D341Med (cell line): ENCODE measurements at regions not wholly inside any gene's neighbourhood (a gene's known extent, or its start where the extent isn't known, plus 50 kb on each side); places are given as distances from the start of the nearest gene placed in this dataset.

Experiments used
- DNase-seq: peaks from one replicate; pipeline ENCODE4 v3.0.0; 2012; ENCODE audit warnings: low spot score

DNA sequence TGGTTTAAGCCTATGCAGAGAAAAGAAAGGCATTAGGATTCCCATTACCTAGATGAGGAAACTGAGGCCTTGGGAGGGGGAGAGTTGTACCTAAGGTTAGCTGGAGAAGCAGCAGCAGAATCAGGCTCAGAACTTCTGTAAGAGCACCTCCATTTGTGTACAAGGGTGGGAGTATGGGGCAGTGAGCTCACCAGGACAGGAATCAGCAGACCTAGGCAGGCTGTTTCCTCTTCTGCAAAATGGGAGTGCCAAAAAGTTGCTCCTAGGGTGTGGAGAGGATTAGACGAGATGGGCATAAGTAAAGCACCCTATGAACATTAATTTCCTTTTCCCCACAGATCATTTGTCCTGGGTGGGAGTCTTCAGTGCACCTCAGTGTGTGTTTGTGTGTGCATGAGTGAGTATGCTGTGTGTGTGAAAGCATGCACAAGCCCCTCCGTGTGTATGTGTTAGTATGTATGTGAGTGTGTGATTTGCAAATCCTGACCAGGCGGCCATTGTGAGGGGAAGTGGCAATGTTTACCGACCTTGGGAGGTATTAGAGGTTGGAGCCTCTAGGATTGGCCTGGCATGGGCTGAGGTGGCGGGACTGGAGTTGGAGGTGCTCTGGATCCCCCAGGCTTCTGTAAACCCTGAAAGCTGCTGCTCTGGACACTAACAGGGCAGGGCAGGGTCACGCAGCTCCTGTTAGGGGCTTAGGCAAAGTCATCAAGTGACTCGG lies 78.8 kb downstream of the VEGFA start:
- DNase-seq = no peak

DNA sequence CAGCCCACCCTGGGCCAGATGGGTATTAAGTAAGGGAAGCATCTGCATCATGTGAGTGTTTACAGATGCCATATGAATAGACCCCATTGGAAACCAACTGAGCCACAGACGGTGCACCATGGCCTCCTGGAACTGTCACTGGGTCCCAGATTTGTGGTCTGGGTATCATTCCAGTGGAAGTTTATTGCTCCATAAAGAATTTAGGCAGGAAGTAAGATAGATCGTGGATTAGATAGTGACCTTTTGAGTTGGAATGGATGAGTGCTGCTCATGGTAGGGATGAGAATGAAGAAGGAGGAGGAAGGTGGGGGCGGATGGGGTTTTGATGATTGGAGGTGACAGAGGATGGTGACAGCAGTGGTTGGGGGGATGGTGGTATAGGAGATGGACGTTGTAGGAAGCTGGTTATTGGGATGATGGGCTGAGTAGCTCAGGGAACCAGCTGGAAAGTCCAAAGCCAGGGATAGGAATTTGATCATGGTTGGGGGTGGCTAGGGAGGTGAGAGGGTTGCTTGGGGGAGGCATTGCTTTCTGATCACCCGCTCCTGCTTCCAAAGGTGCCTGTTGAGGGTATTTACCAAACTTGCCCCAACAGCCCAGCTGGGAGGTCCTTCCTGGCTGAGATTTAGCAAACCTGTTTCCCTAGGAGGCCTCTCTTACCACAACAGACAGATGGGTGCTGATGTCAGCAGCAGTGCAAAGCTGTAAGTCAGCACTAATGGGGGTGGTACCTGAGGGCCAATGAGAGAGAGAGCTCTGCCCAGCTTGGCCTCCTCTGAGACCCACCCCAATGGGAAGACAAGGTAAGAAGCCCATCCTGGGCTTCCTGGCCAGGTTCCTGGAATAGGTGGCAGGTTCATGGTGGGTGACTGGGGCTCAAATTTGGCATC lies 78.0 kb downstream of the VEGFA start:
- DNase-seq = no peak

DNA sequence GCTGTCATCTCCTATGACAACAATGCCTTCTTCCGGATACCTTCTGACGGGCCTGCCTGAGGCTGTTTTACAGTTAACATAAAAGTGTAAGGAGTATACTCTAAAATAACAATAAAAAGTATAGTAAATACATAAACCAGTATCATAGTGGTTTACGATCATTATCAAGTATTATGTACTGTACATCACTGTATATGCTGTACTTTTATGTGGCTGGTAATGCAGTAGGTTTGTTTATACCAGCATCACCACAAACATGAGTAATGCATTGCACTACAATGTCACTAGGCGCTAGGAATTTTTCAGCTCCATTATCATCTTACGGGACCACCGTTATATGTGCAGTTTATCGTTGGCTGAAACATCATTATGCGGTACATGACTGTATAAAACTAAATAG lies 76.5 kb downstream of the VEGFA start:
- DNase-seq = no peak

DNA sequence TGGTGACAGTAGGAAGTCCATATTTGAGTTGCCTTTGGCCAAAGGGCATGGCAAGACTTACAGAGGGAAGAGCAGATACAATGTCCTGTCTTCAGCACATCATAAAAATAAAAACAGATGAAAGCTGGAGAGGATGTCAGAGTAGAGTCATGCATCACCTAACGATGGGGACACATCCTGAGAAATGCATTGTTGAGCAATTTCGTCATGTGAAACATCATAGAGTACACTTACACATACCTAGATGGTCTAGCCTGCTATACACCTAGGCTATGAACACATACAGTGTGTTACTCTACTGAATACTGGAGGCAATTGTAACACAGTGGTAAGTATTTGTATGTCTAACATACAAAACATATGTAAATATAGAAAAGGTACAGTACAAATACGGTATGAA lies 75.6 kb downstream of the VEGFA start:
- DNase-seq = no peak

DNA sequence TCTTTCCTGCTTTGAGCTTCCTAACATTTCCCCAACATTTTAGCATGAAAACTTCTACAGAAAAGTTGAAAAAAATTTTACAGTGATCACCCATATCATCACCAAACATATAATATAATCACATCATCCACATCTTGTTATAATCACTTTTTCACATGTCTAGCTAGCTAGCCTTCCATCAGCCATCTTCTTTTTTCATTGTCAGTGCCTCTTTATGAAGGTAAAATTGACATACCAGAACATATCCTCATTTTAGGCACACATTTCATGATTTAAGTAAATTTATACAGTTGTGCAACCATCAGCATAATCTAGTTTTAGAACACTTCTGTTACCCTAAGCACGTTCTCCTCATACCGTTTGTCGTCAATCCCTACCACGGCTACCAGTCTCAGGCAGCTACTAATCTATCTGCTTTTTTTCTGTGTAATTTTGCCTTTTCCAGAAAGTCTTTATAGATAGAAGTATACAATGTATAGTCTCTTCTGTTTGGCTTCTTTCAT lies 73.7 kb downstream of the VEGFA start:
- DNase-seq = no peak

DNA sequence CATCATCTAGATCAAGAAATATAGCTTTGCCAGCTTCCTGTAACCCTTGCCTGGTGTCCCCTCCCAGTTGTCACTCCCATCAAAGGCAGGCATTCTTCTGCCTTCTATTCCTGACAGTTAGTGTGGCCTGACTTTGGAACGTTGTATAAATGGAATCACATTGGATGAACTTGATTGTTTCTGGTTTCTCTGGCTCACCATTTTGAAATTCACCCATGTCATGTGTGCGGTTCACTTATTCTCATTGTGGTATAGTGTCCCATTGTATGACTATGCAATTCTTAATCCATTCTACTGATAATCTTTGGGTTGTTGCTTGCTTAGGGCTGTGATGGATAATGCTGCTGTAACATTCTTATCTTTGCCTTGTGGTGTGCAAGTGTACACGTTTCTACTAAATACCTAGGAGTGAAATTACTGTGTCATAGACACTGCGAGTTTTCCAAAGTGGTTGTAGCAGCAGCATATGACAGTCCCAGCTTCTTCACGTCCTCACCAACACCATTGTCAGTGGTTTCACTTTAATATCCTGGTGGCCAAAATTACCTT lies 73.2 kb downstream of the VEGFA start:
- DNase-seq = no peak

DNA sequence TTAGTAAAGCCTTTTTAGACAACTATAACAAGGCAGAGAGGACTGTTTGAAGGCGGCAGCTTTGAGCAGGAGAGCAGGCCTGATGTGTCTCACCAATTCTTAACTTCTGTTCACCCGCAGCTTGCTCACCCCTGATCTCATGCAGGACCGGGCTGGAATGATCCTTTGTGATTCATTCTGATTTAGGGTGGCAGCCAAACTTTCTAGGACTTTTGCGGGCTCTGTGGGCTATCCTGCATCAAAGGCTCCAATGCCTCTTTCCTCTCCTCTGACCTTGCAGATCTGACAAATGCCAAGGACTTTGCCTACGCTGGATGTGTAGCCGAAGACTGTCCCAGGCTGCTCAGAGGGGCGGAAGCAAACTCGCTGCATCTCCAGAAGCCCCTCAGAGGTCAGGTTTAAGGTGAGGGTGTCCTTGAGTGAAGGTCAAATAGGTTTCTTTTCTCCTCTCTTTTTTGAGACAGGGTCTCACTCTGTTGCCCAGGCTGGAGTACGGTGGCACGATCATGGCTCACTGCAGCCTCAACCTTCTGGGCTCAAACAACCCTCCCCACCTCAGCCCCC lies 72.3 kb downstream of the VEGFA start:
- no peak for DNase-seq

DNA sequence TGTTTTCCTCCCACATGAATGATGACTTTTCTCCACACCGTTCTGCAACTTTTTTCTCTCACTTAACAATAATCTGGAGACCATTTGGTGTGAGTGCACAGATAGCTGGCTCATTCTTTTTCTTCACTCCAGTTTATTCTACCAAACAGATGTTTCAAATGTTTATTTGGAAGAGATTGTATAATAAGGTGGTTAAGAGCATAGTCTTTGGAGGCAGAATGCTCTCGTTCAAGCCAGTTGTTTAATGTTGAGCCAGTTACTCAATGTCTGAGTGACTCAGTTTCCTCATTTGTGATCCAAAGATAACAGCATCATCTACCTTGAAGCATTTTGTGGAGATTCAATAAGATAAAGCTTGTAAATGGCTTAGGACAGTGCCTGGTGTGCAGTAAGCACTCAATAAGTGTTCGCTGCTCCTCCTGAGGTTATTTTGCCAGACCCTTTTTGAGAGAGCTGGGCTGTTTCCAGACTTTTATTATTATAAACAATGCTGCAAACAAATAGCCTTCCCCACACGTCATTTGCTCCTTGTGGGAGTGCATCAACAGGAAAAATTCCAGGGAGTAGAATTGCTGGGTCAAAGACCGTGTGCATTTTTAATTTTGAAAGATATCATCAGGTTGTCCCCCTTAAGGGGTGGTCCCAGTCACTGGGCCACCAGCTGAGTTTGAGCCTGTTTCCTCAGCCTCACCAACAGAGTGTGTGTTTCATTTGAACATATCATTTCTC lies 70.6 kb downstream of the VEGFA start:
- no peak for DNase-seq

DNA sequence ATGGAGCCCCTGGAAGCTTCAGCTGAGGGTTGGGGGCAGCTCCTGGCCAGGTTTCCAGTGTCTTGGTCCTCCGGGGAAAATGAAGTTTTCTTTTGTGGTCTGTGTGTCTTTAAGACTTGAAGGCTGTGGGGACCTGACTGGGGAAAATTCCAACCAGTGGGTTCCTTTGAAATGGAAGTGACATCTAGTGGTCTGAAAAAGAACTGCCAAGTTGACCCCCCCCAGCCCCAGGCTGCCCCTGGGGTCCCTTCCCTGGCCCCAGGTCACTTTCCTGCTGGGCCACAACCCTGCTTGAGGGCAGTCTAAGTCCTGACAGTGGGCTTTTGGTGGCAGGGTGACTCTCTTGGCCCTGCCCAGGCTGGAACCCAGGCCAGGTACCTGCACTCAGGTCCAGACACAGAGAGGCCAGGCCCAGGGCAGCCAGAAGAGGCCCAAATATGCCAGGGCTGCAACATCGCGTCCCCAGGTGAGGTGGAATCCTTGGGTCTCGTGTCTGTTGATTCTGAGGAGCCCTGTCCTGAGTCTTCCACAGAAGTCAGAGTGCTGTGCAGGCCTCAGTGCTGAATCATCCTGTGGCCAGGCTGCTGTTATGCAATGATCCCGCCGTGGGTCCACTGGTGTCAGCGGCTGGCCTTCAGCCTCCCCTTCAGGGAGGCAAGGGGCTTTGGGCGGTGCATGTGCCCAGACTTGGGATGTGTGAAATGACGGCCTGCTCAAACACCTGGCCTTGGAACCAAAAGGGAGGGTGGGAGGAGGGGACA lies 68.4 kb downstream of the VEGFA start:
- peak; percentile 60 for DNase-seq

DNA sequence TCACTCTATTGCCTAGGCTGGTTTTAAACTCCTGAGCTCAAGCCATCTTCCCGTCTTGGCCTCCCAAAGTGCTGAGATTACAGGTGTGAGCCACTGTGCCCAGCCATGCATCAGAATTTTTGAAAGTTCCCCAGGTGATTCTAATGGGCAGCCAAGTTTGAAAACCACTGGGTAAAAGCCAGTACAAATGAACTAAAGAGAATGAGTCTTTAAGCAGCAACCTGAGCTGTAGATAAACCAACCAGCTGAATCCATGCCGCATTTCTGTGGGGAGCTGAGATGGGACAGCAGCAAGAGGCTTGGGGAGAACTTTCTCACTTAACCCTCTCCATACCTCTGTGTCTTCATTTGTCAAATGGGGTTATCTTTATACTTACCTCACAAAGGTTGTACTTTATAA lies 67.5 kb downstream of the VEGFA start:
- DNase-seq = no peak

DNA sequence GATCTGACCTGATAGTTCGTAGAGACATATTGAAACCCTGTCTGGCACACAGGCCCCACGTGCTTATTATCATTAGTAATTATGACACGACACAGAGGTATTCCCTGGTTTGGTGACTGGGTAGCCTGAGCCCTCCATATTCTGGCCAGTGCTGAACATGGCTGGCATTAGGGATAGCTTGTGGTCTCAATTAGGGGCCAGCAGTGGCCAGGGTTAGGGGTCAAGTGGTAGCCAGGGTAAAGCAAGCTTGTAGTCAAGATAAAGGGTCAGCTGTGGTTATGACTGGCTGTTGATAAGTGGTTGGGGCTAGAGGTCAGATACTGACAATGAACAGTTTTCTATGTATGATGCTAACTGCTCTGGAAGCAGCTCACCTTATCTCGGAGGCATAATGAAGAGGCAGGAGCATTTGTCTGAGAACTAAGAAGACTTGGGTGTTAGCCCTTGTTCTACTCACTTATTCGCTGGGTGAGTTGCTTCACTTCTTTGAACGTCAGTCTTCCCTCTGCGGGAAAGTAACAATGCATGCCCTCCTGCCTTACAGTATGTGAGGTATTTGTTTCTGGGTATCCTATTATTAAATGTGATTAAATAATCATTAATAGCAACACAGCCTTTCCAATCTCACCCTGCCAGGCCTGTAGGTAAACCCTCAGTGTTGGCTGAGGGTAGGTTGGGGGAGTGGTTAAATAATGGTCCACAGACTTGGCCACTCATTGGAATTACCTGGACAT lies 66.7 kb downstream of the VEGFA start:
- no peak for DNase-seq
